ENCODE measurements at regions not wholly inside any gene's neighbourhood (a gene's known extent, or its start where the extent isn't known, plus 50 kb on each side); places are given as distances from the start of the nearest gene placed in this dataset.
A peak's percentile ranks its signal among the peaks of the same experiment; 100 is the strongest.
"Not testable (repeated sequence)": the region's sequence is repeated elsewhere in the genome, so short reads cannot be mapped to it uniquely, and the experiment has no call there.

- no peak for DNase-seq
- H3K27me3 Mint-ChIP-seq: no peaks in the 10 kb centered on the region
- no peak overlapping the region for H3K27ac Mint-ChIP-seq
- peaks cover 3% of the 10 kb centered on the region for H3K4me1 Mint-ChIP-seq
- peaks cover 5% of the 10 kb centered on the region for H3K36me3 Mint-ChIP-seq
- H3K4me3 Mint-ChIP-seq: no peak overlapping the region
- H3K9me3 Mint-ChIP-seq: peaks cover 4% of the 10 kb centered on the region
These were observed 224.2 kb downstream of the CYB561 start for GRCh38 chr17:63221939-63222338.

- H3K27ac Mint-ChIP-seq: no peak overlapping the region
- DNase-seq: peak; percentile 4
These were observed 223.5 kb downstream of the CYB561 start for GRCh38 chr17:63222655-63223054.

GRCh38 chr17:63223212-63223911 lies 222.7 kb downstream of the CYB561 start:
- DNase-seq: no peak
- Mint-ChIP-seq H3K4me3 (no peak overlapping the region), H3K27ac (no peak overlapping the region), H3K27me3 (no peaks in the 10 kb centered on the region), H3K9me3 (peaks cover 5% of the 10 kb centered on the region), H3K36me3 (peaks cover 8% of the 10 kb centered on the region), H3K4me1 (peaks cover 3% of the 10 kb centered on the region)

More at GRCh38 chr17:63222655-63223054, 223.5 kb downstream of the CYB561 start:
- H3K9me3 Mint-ChIP-seq: peaks cover 5% of the 10 kb centered on the region
- H3K4me3 Mint-ChIP-seq: no peak overlapping the region
- H3K4me1 Mint-ChIP-seq: peaks cover 3% of the 10 kb centered on the region
- no peaks in the 10 kb centered on the region for H3K27me3 Mint-ChIP-seq
- peaks cover 5% of the 10 kb centered on the region for H3K36me3 Mint-ChIP-seq

GRCh38 chr17:63224644-63225043 lies 221.5 kb downstream of the CYB561 start:
- DNase-seq: no peak
- H3K27me3 Mint-ChIP-seq: no peaks in the 10 kb centered on the region
- no peak overlapping the region for H3K27ac Mint-ChIP-seq
- H3K36me3 Mint-ChIP-seq: peaks cover 10% of the 10 kb centered on the region
- H3K9me3 Mint-ChIP-seq: peaks cover 7% of the 10 kb centered on the region
- H3K4me3 Mint-ChIP-seq: no peak overlapping the region
- H3K4me1 Mint-ChIP-seq: peaks cover 3% of the 10 kb centered on the region

- not testable (repeated sequence) for H3K4me3 Mint-ChIP-seq, DNase-seq, H3K27ac Mint-ChIP-seq, H3K4me1 Mint-ChIP-seq, H3K27me3 Mint-ChIP-seq
- H3K9me3 Mint-ChIP-seq: peaks cover 21% of the 10 kb centered on the region
- peaks cover 26% of the 10 kb centered on the region for H3K36me3 Mint-ChIP-seq
These were observed 219.4 kb downstream of the CYB561 start for GRCh38 chr17:63226720-63227119.

- H3K4me3 Mint-ChIP-seq, H3K4me1 Mint-ChIP-seq, H3K27me3 Mint-ChIP-seq, DNase-seq, H3K27ac Mint-ChIP-seq: not testable (repeated sequence)
- peaks cover 28% of the 10 kb centered on the region for H3K36me3 Mint-ChIP-seq
- H3K9me3 Mint-ChIP-seq: peaks cover 24% of the 10 kb centered on the region
These were observed 215.0 kb downstream of the CYB561 start for GRCh38 chr17:63231015-63231620.

GRCh38 chr17:63232565-63233310 lies 213.4 kb downstream of the CYB561 start:
- H3K27ac Mint-ChIP-seq: no peak overlapping the region
- H3K4me1 Mint-ChIP-seq: no peaks in the 10 kb centered on the region
- peaks cover 19% of the 10 kb centered on the region for H3K9me3 Mint-ChIP-seq
- peaks cover 24% of the 10 kb centered on the region for H3K36me3 Mint-ChIP-seq
- DNase-seq: no peak
- no peak overlapping the region for H3K4me3 Mint-ChIP-seq
- no peaks in the 10 kb centered on the region for H3K27me3 Mint-ChIP-seq

- H3K36me3 Mint-ChIP-seq: peaks cover 22% of the 10 kb centered on the region
- H3K4me3 Mint-ChIP-seq: no peak overlapping the region
- no peaks in the 10 kb centered on the region for H3K27me3 Mint-ChIP-seq
- no peaks in the 10 kb centered on the region for H3K9me3 Mint-ChIP-seq
- no peak overlapping the region for H3K27ac Mint-ChIP-seq
- DNase-seq: no peak
- no peaks in the 10 kb centered on the region for H3K4me1 Mint-ChIP-seq
These were observed 206.0 kb downstream of the CYB561 start for GRCh38 chr17:63240106-63240505.

GRCh38 chr17:63246344-63246743 lies 199.8 kb downstream of the CYB561 start:
- Mint-ChIP-seq H3K27me3 (no peaks in the 10 kb centered on the region), H3K36me3 (peaks cover 10% of the 10 kb centered on the region), H3K9me3 (no peaks in the 10 kb centered on the region), H3K4me1 (no peaks in the 10 kb centered on the region), H3K27ac (no peak overlapping the region), H3K4me3 (no peak overlapping the region)
- DNase-seq: no peak

GRCh38 chr17:63247706-63248105 lies 198.4 kb downstream of the CYB561 start:
- Mint-ChIP-seq H3K27ac (no peak overlapping the region), H3K27me3 (no peaks in the 10 kb centered on the region), H3K36me3 (peaks cover 10% of the 10 kb centered on the region), H3K9me3 (no peaks in the 10 kb centered on the region), H3K4me3 (no peak overlapping the region), H3K4me1 (no peaks in the 10 kb centered on the region)
- no peak for DNase-seq

- peaks cover 6% of the 10 kb centered on the region for H3K36me3 Mint-ChIP-seq
- H3K9me3 Mint-ChIP-seq: no peaks in the 10 kb centered on the region
These were observed 196.7 kb downstream of the CYB561 start for GRCh38 chr17:63249256-63250004.

GRCh38 chr17:63250830-63251229 lies 195.3 kb downstream of the CYB561 start:
- H3K36me3 Mint-ChIP-seq: peaks cover 5% of the 10 kb centered on the region
- H3K27ac Mint-ChIP-seq: no peak overlapping the region
- H3K4me1 Mint-ChIP-seq: no peaks in the 10 kb centered on the region
- H3K9me3 Mint-ChIP-seq: peaks cover 6% of the 10 kb centered on the region
- H3K27me3 Mint-ChIP-seq: no peaks in the 10 kb centered on the region
- DNase-seq: no peak
- H3K4me3 Mint-ChIP-seq: no peak overlapping the region

More at GRCh38 chr17:63249256-63250004, 196.7 kb downstream of the CYB561 start:
- no peak for DNase-seq
- Mint-ChIP-seq H3K4me3 (no peak overlapping the region), H3K27me3 (no peaks in the 10 kb centered on the region), H3K27ac (no peak overlapping the region), H3K4me1 (no peaks in the 10 kb centered on the region)

GRCh38 chr17:63258785-63259184 lies 187.3 kb downstream of the CYB561 start:
- peaks cover 16% of the 10 kb centered on the region for H3K36me3 Mint-ChIP-seq
- DNase-seq: no peak
- no peak overlapping the region for H3K4me3 Mint-ChIP-seq
- H3K27me3 Mint-ChIP-seq: no peaks in the 10 kb centered on the region
- peaks cover 9% of the 10 kb centered on the region for H3K9me3 Mint-ChIP-seq
- no peak overlapping the region for H3K27ac Mint-ChIP-seq
- H3K4me1 Mint-ChIP-seq: no peaks in the 10 kb centered on the region

- no peaks in the 10 kb centered on the region for H3K27me3 Mint-ChIP-seq
These were observed 183.2 kb downstream of the CYB561 start for GRCh38 chr17:63262751-63263476.

More at GRCh38 chr17:63262751-63263476, 183.2 kb downstream of the CYB561 start:
- Mint-ChIP-seq H3K4me3 (no peak overlapping the region), H3K4me1 (no peaks in the 10 kb centered on the region), H3K27ac (no peak overlapping the region), H3K9me3 (no peaks in the 10 kb centered on the region), H3K36me3 (no peaks in the 10 kb centered on the region)
- no peak for DNase-seq
